K562 (cell line): ENCODE measurements at regions not wholly inside any gene's neighbourhood (a gene's known extent, or its start where the extent isn't known, plus 50 kb on each side); places are given as distances from the start of the nearest gene placed in this dataset.

ENCODE experiments used
- ATAC-seq: fragments of 200-7000 bp; cut with Tn5 transposase; 3 replicates; pipeline ENCODE4 v1.9.1; 2020; ENCODE audit warnings: moderate library complexity
- BruUV-seq: library from RNA; stranded (reverse); fragments of 400-500 nt; replicated peaks from 2 replicates; lab custom pipeline; 2021; lab: Mats Ljungman, UMichigan
- CTCF ChIA-PET: fragments of 300-600 bp; formaldehyde crosslinking; extraction: SDS; loops from one replicate; lab custom pipeline; 2021; ENCODE audit warnings: low intra/inter-chr PET ratio; lab: Yijun Ruan, JAX
- POLR2A ChIA-PET: fragments of 300-600, 350-650 bp; sonication (Branson Sonifier 250); formaldehyde crosslinking; extraction: SDS; loops from one replicate; lab custom pipeline; 2021; ENCODE audit warnings: antibody characterized with exemption, inconsistent platforms; lab: Yijun Ruan, JAX
- DNase-seq, 4 experiments: peaks; one replicate each; pipeline versions ENCODE4 v3.0.0 to v3.0.0-alpha.2; 2011 to 2018; ENCODE audit warnings: low spot score in 3 of 4, mixed read lengths in 3 of 4; ENCODE audit errors: extremely low read depth in 1 of 4
- FAIRE-seq: peaks from 2 replicates; lab custom pipeline; 2011; peaks lifted over from hg19 to GRCh38; lab: Jason Lieb, UNC
- H2AFZ ChIP-seq: 2 replicates; pipeline ENCODE4 v1.6.0; 2011; ENCODE audit warnings: low read depth, low read length, control low read depth, inconsistent platforms
- H3K27ac ChIP-seq: fragments of 200-600 bp; 3 replicates; pipeline ENCODE4 v1.8.0; 2011; ENCODE audit warnings: low read depth, mild to moderate bottlenecking, control low read depth, inconsistent platforms, low read length, moderate library complexity, mixed read lengths; ENCODE audit errors: extremely low read depth
- H3K27me3 ChIP-seq, 2 experiments: fragments of 300-600 bp in 1 of 2; 2 replicates in 1 of 2; 3 replicates in 1 of 2; pipeline versions ENCODE4 v1.6.0 to v1.8.0; 2011; ENCODE audit warnings: inconsistent platforms in 2 of 2, low read length in 2 of 2, mild to moderate bottlenecking in 1 of 2, mixed read lengths in 1 of 2, moderate library complexity in 1 of 2; ENCODE audit not compliant: control insufficient read depth in 2 of 2, insufficient read depth in 2 of 2
- H3K36me3 ChIP-seq: fragments of 300-600 bp; 3 replicates; pipeline ENCODE4 v1.8.0; 2011; ENCODE audit warnings: mild to moderate bottlenecking, low read length, inconsistent platforms; ENCODE audit not compliant: control insufficient read depth, insufficient read depth
- H3K4me1 ChIP-seq, 2 experiments: fragments of 200-600 bp in 1 of 2; replicated peaks in 1 of 2; 2 replicates in 1 of 2; 3 replicates in 1 of 2; pipeline versions ENCODE4 v1.5.1 to v1.8.0; 2011; ENCODE audit warnings: inconsistent platforms in 2 of 2, low read length in 2 of 2, mild to moderate bottlenecking in 1 of 2, mixed read lengths in 1 of 2, moderate library complexity in 1 of 2; ENCODE audit not compliant: control insufficient read depth in 2 of 2, insufficient read depth in 2 of 2
- H3K4me2 ChIP-seq: 2 replicates; pipeline ENCODE4 v1.6.1; 2011; ENCODE audit warnings: low read length, control low read depth, inconsistent platforms, mixed read lengths; ENCODE audit not compliant: insufficient read depth
- H3K4me3 ChIP-seq: fragments of 200-600 bp; sonication (generic), shearing (Covaris generic); 2 replicates; pipeline ENCODE4 v1.5.1; 2016; ENCODE audit warnings: control low read depth, inconsistent platforms
- H3K79me2 ChIP-seq: fragments of 200-600 bp; 3 replicates; pipeline ENCODE4 v1.8.0; 2011; ENCODE audit warnings: low read length, inconsistent platforms; ENCODE audit not compliant: control insufficient read depth, insufficient read depth
- H3K9ac ChIP-seq, 2 experiments: 2 replicates each; pipeline versions ENCODE4 v1.6.0 to v1.6.1; 2011; ENCODE audit warnings: low read depth in 2 of 2, low read length in 2 of 2, control low read depth in 1 of 2, inconsistent platforms in 1 of 2, mild to moderate bottlenecking in 1 of 2, mixed read lengths in 1 of 2; ENCODE audit not compliant: insufficient read depth in 1 of 2
- H3K9me1 ChIP-seq: one replicate; pipeline ENCODE4 v1.6.0; 2011; ENCODE audit warnings: inconsistent platforms, mild to moderate bottlenecking, low read length, moderate library complexity; ENCODE audit not compliant: control insufficient read depth, insufficient read depth
- H3K9me3 ChIP-seq: replicated peaks from 2 replicates; pipeline ENCODE4 v1.5.1; 2011; ENCODE audit warnings: low read depth, low read length, inconsistent platforms; ENCODE audit not compliant: control insufficient read depth, insufficient read depth
- H4K20me1 ChIP-seq: replicated peaks from 2 replicates; pipeline ENCODE4 v1.6.1; 2011; ENCODE audit warnings: low read length, inconsistent platforms, mixed read lengths; ENCODE audit not compliant: control insufficient read depth, insufficient read depth
- CCAR2 ChIP-seq: fragments of 200-400 bp; formaldehyde crosslinking; IDR thresholded peaks from 2 replicates; pipeline ENCODE4 v1.6.1; 2017; ENCODE audit warnings: mild to moderate bottlenecking, low read depth, low read length
- CREBBP ChIP-seq: IDR thresholded peaks from one replicate; pipeline ENCODE4 v1.6.1; 2012; ENCODE audit warnings: low read depth, mild to moderate bottlenecking, control low read depth, inconsistent platforms, low read length
- ERF ChIP-seq: fragments of 450-650 bp; formaldehyde crosslinking; IDR thresholded peaks from 2 replicates; pipeline ENCODE4 v1.4.0; 2020; ENCODE audit warnings: mild to moderate bottlenecking, mixed read lengths
- KLF13 ChIP-seq: fragments of 450-650 bp; IDR thresholded peaks from 2 replicates; pipeline ENCODE4 v1.6.1; 2016; ENCODE audit warnings: missing genetic modification characterization, low read depth, mild to moderate bottlenecking, missing compliant biosample characterization, moderate library complexity, borderline replicate concordance
- POU5F1 ChIP-seq: fragments of 150-350 bp; IDR thresholded peaks from 2 replicates; pipeline ENCODE4 v1.6.1; 2014; ENCODE audit warnings: borderline replicate concordance, low read length, low read depth, mild to moderate bottlenecking; ENCODE audit not compliant: partially characterized antibody
- ZNF232 ChIP-seq: sonication (generic); formaldehyde crosslinking; IDR thresholded peaks from 2 replicates; pipeline ENCODE4 v1.8.0; 2022; ENCODE audit warnings: mild to moderate bottlenecking, missing genetic modification reagents
- ZNF699 ChIP-seq: fragments of 250-450 bp; sonication (Bioruptor Pico); IDR thresholded peaks from 2 replicates; pipeline ENCODE4 v1.8.0; 2021; ENCODE audit warnings: mild to moderate bottlenecking, moderate library complexity; ENCODE audit not compliant: insufficient replicate concordance
- WGBS: fragments of 100-300 bp; shearing (Covaris generic); methylation state at CpG from one replicate; pipeline ENCODE4 v1.1.6; 2016; ENCODE audit warnings: low coverage, mixed read lengths; ENCODE audit not compliant: insufficient coverage; ENCODE audit errors: missing lambda C conversion rate; 5-methylcytosine and 5-hydroxymethylcytosine counted together
- in situ Hi-C: fragments of 300-500 bp; cut with MboI; formaldehyde crosslinking; loops from 4 replicates; pipeline ENCODE4 v1.15.0; 2018; ENCODE audit warnings: inconsistent platforms, mixed read lengths
- intact Hi-C: fragments of 100-400 bp; cut with micrococcal nuclease; formaldehyde crosslinking; loops from 2 replicates; pipeline ENCODE4 v1.14.2; 2022
- TF ChIP-seq, protein P1 (sequence below): fragments of 450-650 bp; conservative IDR thresholded peaks from 2 replicates; pipeline ENCODE4 v1.6.1; 2016; ENCODE audit warnings: missing genetic modification characterization, low read depth, mild to moderate bottlenecking, control low read depth, missing compliant biosample characterization

DNA sequence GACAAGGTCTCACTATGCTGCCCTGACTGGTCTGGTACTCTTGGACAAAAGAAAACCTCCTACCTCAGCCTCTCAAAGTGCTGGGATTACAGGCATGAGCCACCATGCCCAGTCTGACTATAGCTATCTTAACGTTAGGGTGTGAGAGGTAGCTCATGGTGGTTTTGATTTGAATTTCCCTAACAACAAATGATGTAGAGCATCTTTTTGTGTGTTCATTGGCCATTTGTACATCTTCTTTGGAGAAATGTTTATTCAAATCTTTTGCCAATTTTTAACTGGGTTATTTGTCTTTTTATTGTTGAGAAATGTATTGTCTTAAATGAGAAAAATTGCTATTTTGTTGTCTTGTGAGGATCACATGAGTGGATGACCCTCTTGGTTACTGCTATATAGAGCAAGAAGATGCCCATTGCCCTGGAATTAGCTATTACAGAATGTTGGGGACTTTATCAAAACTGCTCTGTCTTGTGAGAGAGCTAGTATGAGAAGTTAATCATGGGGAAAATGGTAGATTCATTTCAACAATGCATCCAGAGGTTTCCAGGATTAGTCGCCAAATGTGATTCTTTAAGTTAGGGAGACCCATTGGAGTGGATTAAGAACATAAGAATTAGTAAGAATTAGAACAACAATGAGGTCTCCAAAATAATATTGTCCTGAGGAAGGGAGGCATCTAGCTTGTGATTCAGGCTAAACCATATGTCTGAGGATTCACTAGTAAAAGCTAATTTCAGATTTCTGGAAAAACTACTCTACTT is 124.3 kb upstream of the MOCS2 start:
- Histone ChIP-seq H3K27me3 (peaks cover 0 to 2% of the 10 kb centered on the region in 2 experiments; a peak in 1 of 5 replicates), H3K79me2 (no peaks in the 10 kb centered on the region), H3K9ac (no peak overlapping the region), H2AFZ (no peak overlapping the region), H3K4me3 (no peak overlapping the region), H3K9me1 (no peaks in the 10 kb centered on the region), H3K4me2 (no peak overlapping the region), H3K36me3 (no peaks in the 10 kb centered on the region), H3K4me1 (no peaks in the 10 kb centered on the region), H3K27ac (no peak overlapping the region), H4K20me1 (no peaks in the 10 kb centered on the region), H3K9me3 (no peaks in the 10 kb centered on the region; the same call in 1 of the 2 replicates)
- ATAC-seq = no peak
- CTCF ChIA-PET = interaction anchor here (0.6 kb wide), 1 partner anchor 341 kb away, joined by 3 read pairs; no protein-coding TSS in a partner anchor
- FAIRE-seq = no peak
- WGBS = 0% methylated on average over 2 of the region's 2 CpGs
- intact Hi-C loops = no loop called here
- DNase-seq = no peak
- POLR2A ChIA-PET = interaction anchor here (0.6 to 0.7 kb wide), 2 partner anchors 24 to 40 kb away, joined by 3 read pairs; no protein-coding TSS in a partner anchor
- BruUV-seq = no TSS peak
- TF ChIP-seq, protein P1, sequence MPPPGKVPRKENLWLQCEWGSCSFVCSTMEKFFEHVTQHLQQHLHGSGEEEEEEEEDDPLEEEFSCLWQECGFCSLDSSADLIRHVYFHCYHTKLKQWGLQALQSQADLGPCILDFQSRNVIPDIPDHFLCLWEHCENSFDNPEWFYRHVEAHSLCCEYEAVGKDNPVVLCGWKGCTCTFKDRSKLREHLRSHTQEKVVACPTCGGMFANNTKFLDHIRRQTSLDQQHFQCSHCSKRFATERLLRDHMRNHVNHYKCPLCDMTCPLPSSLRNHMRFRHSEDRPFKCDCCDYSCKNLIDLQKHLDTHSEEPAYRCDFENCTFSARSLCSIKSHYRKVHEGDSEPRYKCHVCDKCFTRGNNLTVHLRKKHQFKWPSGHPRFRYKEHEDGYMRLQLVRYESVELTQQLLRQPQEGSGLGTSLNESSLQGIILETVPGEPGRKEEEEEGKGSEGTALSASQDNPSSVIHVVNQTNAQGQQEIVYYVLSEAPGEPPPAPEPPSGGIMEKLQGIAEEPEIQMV (tag) = no peak
- TF ChIP-seq CCAR2 (no peak), ZNF699 (no peak), KLF13 (tag) (no peak), ERF (CRISPR knock-in tag) (no peak), ZNF232 (no peak), CREBBP (no peak), POU5F1 (no peak)
- in situ Hi-C loops = no loop called here
